ENCODE measurements at regions not wholly inside any gene's neighbourhood (a gene's known extent, or its start where the extent isn't known, plus 50 kb on each side); places are given as distances from the start of the nearest gene placed in this dataset.

- 51% methylated on average over 4 of the region's 4 CpGs for WGBS, 2 donors
- TF ChIP-seq, protein P1, sequence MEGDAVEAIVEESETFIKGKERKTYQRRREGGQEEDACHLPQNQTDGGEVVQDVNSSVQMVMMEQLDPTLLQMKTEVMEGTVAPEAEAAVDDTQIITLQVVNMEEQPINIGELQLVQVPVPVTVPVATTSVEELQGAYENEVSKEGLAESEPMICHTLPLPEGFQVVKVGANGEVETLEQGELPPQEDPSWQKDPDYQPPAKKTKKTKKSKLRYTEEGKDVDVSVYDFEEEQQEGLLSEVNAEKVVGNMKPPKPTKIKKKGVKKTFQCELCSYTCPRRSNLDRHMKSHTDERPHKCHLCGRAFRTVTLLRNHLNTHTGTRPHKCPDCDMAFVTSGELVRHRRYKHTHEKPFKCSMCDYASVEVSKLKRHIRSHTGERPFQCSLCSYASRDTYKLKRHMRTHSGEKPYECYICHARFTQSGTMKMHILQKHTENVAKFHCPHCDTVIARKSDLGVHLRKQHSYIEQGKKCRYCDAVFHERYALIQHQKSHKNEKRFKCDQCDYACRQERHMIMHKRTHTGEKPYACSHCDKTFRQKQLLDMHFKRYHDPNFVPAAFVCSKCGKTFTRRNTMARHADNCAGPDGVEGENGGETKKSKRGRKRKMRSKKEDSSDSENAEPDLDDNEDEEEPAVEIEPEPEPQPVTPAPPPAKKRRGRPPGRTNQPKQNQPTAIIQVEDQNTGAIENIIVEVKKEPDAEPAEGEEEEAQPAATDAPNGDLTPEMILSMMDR (IDR thresholded peaks at IDR 0.05) = no peak
- TF ChIP-seq POLR2A (IDR thresholded peaks at IDR 0.05) = no peak
- Histone ChIP-seq H3K27ac (no peak overlapping the region), H3K9me3 (no peaks in the 10 kb centered on the region), H3K36me3 (ENCODE audit: low read depth, missing control alignments) (no peaks in the 10 kb centered on the region), H3K27me3 (no peaks in the 10 kb centered on the region), H3K4me3 (no peak overlapping the region), H3K4me1 (no peaks in the 10 kb centered on the region)
- intact Hi-C loops (cut with DNase I; ENCODE audit: low total_unique reads) = no loop called here
- DNase-seq = peak; percentile 39
These were observed 457.3 kb downstream of the ZNF608 start for GRCh38 chr5:124289130-124289529.

- no peak overlapping the region for H3K4me3 ChIP-seq
- no peaks in the 10 kb centered on the region for H3K27me3 ChIP-seq
- intact Hi-C loops (cut with DNase I; ENCODE audit: low total_unique reads) = no loop called here
- TF ChIP-seq, protein P1 (IDR thresholded peaks at IDR 0.05) = no peak
- TF ChIP-seq POLR2A (IDR thresholded peaks at IDR 0.05) = no peak
- H3K27ac ChIP-seq = no peak overlapping the region
- no peaks in the 10 kb centered on the region for H3K36me3 ChIP-seq (ENCODE audit: low read depth, missing control alignments)
- 86 to 91% methylated on average over 3 of the region's 3 CpGs for WGBS, 2 donors
- DNase-seq = no peak
- no peaks in the 10 kb centered on the region for H3K4me1 ChIP-seq
- H3K9me3 ChIP-seq = no peaks in the 10 kb centered on the region
These were observed 458.6 kb downstream of the ZNF608 start for GRCh38 chr5:124287813-124288212.

GRCh38 chr5:124285733-124286132 is 460.7 kb downstream of the ZNF608 start:
- no peak for TF ChIP-seq POLR2A (IDR thresholded peaks at IDR 0.05)
- TF ChIP-seq, protein P1 (IDR thresholded peaks at IDR 0.05) = no peak
- H3K4me1 ChIP-seq = no peaks in the 10 kb centered on the region
- no peak for DNase-seq
- H3K9me3 ChIP-seq = no peaks in the 10 kb centered on the region
- no peak overlapping the region for H3K27ac ChIP-seq
- no peaks in the 10 kb centered on the region for H3K36me3 ChIP-seq (ENCODE audit: low read depth, missing control alignments)
- H3K4me3 ChIP-seq = no peak overlapping the region
- 53 to 88% methylated on average over 1 of the region's 1 CpG for WGBS, 2 donors
- no peaks in the 10 kb centered on the region for H3K27me3 ChIP-seq
- intact Hi-C loops (cut with DNase I; ENCODE audit: low total_unique reads) = no loop called here

DNA sequence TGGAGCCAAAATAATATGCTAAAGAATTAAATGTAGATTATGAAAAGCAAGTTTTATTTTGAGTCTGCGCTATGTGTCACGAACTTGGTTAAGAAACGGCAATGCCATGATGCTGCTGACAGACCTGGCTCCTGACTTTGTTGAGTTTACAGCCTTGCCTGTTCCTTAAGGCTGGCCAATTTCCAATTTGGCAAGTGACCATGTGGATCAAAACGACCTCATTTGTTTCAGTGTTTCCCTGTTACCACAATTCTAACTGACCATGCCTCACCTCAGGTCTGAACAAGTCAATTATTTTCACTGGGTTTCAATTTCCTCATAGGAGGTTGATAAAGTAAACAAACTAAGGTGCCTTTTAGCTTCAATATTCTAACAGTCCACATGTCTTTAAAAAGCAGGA is 461.4 kb downstream of the ZNF608 start:
- Histone ChIP-seq H3K9me3 (no peaks in the 10 kb centered on the region), H3K36me3 (ENCODE audit: low read depth, missing control alignments) (no peaks in the 10 kb centered on the region), H3K4me1 (no peaks in the 10 kb centered on the region), H3K4me3 (no peak overlapping the region), H3K27ac (no peak overlapping the region), H3K27me3 (no peaks in the 10 kb centered on the region)
- intact Hi-C loops (cut with DNase I; ENCODE audit: low total_unique reads) = no loop called here
- 69 to 72% methylated on average over 4 of the region's 4 CpGs for WGBS, 2 donors
- TF ChIP-seq, protein P1 (IDR thresholded peaks at IDR 0.05) = no peak
- TF ChIP-seq POLR2A (IDR thresholded peaks at IDR 0.05) = no peak
- DNase-seq = no peak

- Histone ChIP-seq H3K9me3 (no peaks in the 10 kb centered on the region), H3K4me3 (no peak overlapping the region), H3K36me3 (ENCODE audit: low read depth, missing control alignments) (no peaks in the 10 kb centered on the region), H3K4me1 (no peaks in the 10 kb centered on the region), H3K27me3 (no peaks in the 10 kb centered on the region), H3K27ac (no peak overlapping the region)
- no peak for DNase-seq
- WGBS, 2 donors = 48 to 64% methylated on average over 2 of the region's 2 CpGs
- intact Hi-C loops (cut with DNase I; ENCODE audit: low total_unique reads) = no loop called here
- TF ChIP-seq, protein P1 (IDR thresholded peaks at IDR 0.05) = no peak
- no peak for TF ChIP-seq POLR2A (IDR thresholded peaks at IDR 0.05)
These were observed 463.4 kb downstream of the ZNF608 start for GRCh38 chr5:124283031-124283430.
